Nephron progenitor cell (in vitro differentiated cells): ENCODE measurements at regions not wholly inside any gene's neighbourhood (a gene's known extent, or its start where the extent isn't known, plus 50 kb on each side); places are given as distances from the start of the nearest gene placed in this dataset.
"Not testable (repeated sequence)": the region's sequence is repeated elsewhere in the genome, so short reads cannot be mapped to it uniquely, and the experiment has no call there.

Experiments used
- DNase-seq: peaks from one replicate; pipeline ENCODE4 v3.0.0; 2021
- H3K27ac Mint-ChIP-seq: 2 replicates; pipeline ENCODE4 v1.8.0; 2021; ENCODE audit warnings: mild to moderate bottlenecking, moderate library complexity, mixed read lengths
- H3K27me3 Mint-ChIP-seq: 2 replicates; pipeline ENCODE4 v1.8.0; 2021; ENCODE audit warnings: mild to moderate bottlenecking, low read depth, mixed read lengths; ENCODE audit not compliant: poor library complexity
- H3K36me3 Mint-ChIP-seq: 2 replicates; pipeline ENCODE4 v1.8.0; 2021; ENCODE audit warnings: low read depth, mixed read lengths
- H3K4me1 Mint-ChIP-seq: 2 replicates; pipeline ENCODE4 v1.8.0; 2021; ENCODE audit warnings: mixed read lengths
- H3K4me3 Mint-ChIP-seq: 2 replicates; pipeline ENCODE4 v1.8.0; 2021; ENCODE audit warnings: mild to moderate bottlenecking, moderate library complexity, mixed read lengths
- H3K9me3 Mint-ChIP-seq: 2 replicates; pipeline ENCODE4 v1.8.0; 2021; ENCODE audit warnings: mild to moderate bottlenecking, moderate library complexity, mixed read lengths
- TF ChIP-seq, protein P1 (sequence below): fragments of 200-600 bp; sonication (generic); IDR thresholded peaks from 2 replicates; pipeline ENCODE4 v1.5.0; 2021; ENCODE audit warnings: antibody characterized with exemption

DNA sequence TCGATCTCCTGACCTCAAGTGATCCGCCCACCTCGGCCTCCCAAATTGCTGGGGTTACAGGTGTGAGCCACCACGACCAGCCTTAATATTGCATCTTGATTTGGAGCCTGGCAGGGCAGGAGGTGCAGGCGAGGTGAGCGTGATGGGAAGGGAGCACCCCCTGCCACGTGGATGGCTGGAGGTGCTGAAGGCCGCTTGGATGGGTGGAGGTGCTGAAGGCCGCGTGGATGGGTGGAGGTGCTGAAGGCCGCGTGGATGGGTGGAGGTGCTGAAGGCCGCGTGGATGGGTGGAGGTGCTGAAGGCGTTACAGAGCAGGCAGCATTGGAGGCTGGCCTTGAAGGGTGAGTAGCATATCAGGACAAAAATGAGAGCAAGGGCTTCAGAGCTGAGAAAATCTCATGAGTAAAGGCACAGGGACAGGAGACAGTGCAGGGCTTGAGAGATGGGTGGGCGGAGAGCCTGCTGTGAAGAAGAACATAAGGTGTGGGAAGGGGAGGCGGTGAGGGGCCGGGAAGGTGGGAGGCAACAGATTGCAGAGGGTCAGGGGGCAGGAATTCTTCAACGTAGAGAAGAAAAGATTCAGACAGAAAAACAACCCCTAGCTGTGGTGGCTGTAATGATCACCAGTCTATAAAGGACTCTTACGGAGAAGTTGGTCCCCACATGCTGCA lies 101.7 kb upstream of the SEC14L1 start:
- Mint-ChIP-seq H3K27ac (no peak overlapping the region), H3K9me3 (no peaks in the 10 kb centered on the region), H3K4me3 (no peak overlapping the region), H3K36me3 (no peaks in the 10 kb centered on the region), H3K27me3 (peaks cover 6% of the 10 kb centered on the region), H3K4me1 (peaks cover 41% of the 10 kb centered on the region)
- DNase-seq = no peak
- TF ChIP-seq, protein P1, sequence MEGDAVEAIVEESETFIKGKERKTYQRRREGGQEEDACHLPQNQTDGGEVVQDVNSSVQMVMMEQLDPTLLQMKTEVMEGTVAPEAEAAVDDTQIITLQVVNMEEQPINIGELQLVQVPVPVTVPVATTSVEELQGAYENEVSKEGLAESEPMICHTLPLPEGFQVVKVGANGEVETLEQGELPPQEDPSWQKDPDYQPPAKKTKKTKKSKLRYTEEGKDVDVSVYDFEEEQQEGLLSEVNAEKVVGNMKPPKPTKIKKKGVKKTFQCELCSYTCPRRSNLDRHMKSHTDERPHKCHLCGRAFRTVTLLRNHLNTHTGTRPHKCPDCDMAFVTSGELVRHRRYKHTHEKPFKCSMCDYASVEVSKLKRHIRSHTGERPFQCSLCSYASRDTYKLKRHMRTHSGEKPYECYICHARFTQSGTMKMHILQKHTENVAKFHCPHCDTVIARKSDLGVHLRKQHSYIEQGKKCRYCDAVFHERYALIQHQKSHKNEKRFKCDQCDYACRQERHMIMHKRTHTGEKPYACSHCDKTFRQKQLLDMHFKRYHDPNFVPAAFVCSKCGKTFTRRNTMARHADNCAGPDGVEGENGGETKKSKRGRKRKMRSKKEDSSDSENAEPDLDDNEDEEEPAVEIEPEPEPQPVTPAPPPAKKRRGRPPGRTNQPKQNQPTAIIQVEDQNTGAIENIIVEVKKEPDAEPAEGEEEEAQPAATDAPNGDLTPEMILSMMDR = no peak

DNA sequence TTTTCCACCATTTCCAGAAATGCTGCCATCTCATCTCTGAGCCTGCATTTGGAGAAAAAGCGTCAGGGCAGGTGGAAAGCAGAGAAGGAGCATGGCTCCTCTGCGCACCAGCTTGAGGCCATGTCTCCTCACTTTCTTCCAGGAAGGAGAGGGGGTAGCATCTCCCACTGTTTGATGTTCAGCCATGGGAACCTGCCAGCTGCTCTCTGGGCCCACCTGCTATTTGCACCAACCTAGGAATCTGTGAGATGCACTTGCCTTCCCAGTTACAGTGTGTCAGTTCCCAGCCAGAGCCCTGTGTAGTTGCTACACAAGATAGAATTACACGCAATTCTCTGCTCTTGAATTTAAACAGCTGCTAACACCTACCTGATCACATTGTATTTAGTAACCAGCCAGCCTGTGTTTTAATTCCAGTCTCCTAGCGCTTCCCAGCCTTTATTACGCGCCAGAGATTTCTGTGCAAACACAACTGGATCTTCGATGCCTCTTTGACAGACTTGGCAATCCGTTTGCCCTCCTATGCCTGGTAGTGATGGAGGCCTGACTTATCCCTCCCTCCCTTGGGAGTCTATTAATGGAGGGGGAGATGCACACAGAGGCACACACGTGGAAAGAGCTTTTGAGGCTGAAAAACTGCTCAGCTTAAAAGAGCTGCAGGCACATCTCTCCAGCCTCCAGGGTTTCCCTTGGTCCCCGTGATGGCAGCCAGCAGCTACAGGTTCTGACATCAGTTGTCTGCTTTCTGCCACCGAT lies 98.1 kb upstream of the SEC14L1 start:
- peak overlapping the region; percentile 94 for H3K27ac Mint-ChIP-seq
- TF ChIP-seq, protein P1 = no peak
- H3K9me3 Mint-ChIP-seq = no peaks in the 10 kb centered on the region
- H3K27me3 Mint-ChIP-seq = no peaks in the 10 kb centered on the region
- H3K36me3 Mint-ChIP-seq = no peaks in the 10 kb centered on the region
- no peak overlapping the region for H3K4me3 Mint-ChIP-seq
- no peak for DNase-seq
- H3K4me1 Mint-ChIP-seq = peaks cover 22% of the 10 kb centered on the region

DNA sequence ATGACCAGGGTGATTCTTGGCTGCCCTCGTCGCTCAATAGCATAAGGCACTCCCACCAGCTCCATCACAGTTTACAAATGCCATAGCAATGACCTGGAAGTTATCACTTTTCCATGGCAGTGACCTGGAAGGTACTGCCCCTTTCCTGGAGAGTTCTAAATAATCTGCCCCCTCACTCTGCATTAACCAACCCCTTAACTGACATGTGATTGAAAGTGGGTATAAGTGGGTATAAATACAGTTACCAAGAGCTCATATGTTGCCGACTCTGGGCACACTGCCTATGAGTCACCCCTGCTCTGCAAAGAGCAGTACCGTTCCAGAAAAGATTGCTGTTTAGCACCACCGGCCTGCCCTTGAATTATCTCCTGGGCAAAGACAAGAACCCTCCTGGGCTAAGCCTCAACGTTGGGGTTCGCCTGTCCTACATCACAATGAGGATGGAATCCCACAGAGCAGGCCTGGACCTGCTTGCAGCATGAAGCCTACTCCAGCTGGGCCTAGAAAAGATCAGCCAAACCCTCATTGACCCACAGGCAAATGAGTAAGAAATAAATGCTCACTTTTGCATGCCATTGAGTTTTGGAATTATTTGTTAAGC lies 95.2 kb upstream of the SEC14L1 start:
- Mint-ChIP-seq H3K4me3 (no peak overlapping the region), H3K36me3 (no peaks in the 10 kb centered on the region)

DNA sequence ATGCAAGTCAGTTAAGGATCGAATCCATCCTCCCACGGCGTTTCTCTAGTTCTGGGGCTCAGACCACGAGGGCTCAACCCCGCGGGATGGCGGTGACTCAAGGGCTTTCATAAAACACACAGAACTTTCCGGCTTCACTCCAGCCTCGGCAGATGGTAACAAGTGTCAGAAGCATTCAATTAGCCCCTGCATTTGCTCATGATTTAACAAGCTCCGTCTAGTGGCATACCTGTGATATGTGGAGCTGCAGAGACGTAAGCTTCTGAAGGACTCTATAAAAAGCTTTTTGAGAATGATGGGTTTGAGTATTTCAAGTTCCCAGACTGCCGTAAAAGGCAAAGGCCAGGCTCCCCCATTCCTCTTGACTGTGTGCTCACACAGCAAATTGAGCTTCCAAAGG lies 91.3 kb upstream of the SEC14L1 start:
- Mint-ChIP-seq H3K9me3 (no peaks in the 10 kb centered on the region), H3K4me3 (no peak overlapping the region), H3K27ac (no peak overlapping the region), H3K36me3 (no peaks in the 10 kb centered on the region), H3K27me3 (peaks cover 15% of the 10 kb centered on the region), H3K4me1 (peaks cover 7% of the 10 kb centered on the region)
- no peak for DNase-seq
- TF ChIP-seq, protein P1 = no peak

More for the DNA sequence above, 95.2 kb upstream of the SEC14L1 start:
- peaks cover 8% of the 10 kb centered on the region for H3K27me3 Mint-ChIP-seq
- peaks cover 17% of the 10 kb centered on the region for H3K4me1 Mint-ChIP-seq
- H3K9me3 Mint-ChIP-seq = no peaks in the 10 kb centered on the region
- DNase-seq = no peak
- TF ChIP-seq, protein P1 = no peak
- no peak overlapping the region for H3K27ac Mint-ChIP-seq

DNA sequence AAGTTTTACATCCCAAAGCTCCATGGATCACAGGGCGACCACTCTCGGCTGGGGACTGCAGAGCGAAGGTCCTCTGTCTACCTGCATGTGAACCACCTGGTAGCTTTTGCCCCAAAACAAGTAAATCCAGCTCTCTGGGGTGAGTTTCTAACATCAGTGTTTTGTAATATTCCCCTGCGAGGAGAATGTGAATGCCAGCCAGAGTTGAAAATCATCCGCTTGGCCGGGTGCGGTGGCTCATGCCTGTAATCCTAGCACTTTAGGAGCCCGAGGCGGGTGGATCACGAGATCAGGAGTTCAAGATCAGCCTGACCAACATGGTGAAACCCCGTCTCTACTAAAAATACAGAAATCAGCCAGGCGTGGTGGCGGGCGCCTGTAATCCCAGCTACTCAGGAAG lies 89.9 kb upstream of the SEC14L1 start:
- H3K4me1 Mint-ChIP-seq = peaks cover 20% of the 10 kb centered on the region
- H3K27me3 Mint-ChIP-seq = peaks cover 19% of the 10 kb centered on the region
- not testable (repeated sequence) for H3K27ac Mint-ChIP-seq, H3K9me3 Mint-ChIP-seq, H3K36me3 Mint-ChIP-seq, H3K4me3 Mint-ChIP-seq, DNase-seq

DNA sequence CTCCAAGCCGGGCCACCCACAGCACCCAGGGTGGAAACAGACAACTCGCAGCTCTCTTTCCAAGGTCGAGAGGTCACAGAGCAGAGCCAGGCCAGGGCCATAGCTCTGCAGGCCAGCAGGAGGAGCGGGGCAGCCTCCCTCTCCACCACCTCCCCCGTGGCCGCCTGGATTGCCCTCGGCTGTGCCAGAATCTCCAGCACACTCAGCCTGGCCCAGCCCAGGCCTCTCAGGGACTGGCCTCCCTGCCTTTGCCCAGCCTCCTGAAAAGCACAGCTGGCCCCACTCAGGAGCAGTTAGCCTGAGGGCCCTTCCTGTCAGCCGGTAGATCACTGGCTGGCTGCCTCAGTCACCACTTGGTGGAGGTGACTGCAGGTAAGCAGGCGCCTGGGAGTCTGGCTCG lies 85.8 kb upstream of the SEC14L1 start:
- TF ChIP-seq, protein P1 = no peak
- peak; percentile 23 for DNase-seq
- H3K36me3 Mint-ChIP-seq = no peaks in the 10 kb centered on the region
- H3K4me3 Mint-ChIP-seq = no peak overlapping the region
- H3K9me3 Mint-ChIP-seq = no peaks in the 10 kb centered on the region
- H3K27ac Mint-ChIP-seq = no peak overlapping the region
- peaks cover 44% of the 10 kb centered on the region for H3K27me3 Mint-ChIP-seq
- H3K4me1 Mint-ChIP-seq = peaks cover 20% of the 10 kb centered on the region
